SK-N-SH treated with all-trans-retinoic acid at 6 μM for 48 hours (cell line): ENCODE measurements at regions not wholly inside any gene's neighbourhood (a gene's known extent, or its start where the extent isn't known, plus 50 kb on each side); places are given as distances from the start of the nearest gene placed in this dataset.
A peak's percentile ranks its signal among the peaks of the same experiment; 100 is the strongest.

Experiments
- ATAC-seq: fragments of 200-7000 bp; cut with Tn5 transposase; 3 replicates; pipeline ENCODE4 v1.9.1; 2020; ENCODE audit warnings: mild to moderate bottlenecking, moderate library complexity
- ARNTL ChIP-seq: fragments of 450-650 bp; formaldehyde crosslinking; IDR thresholded peaks from 2 replicates; pipeline ENCODE4 v1.5.0; 2020; ENCODE audit warnings: low read depth, mild to moderate bottlenecking, moderate library complexity, borderline replicate concordance
- BACH2 ChIP-seq: fragments of 250-450 bp; sonication (Bioruptor Pico); IDR thresholded peaks from 2 replicates; pipeline ENCODE4 v1.9.0; 2021; ENCODE audit warnings: mild to moderate bottlenecking, borderline replicate concordance
- CSDC2 ChIP-seq: fragments of 250-450 bp; sonication (Bioruptor Pico); IDR thresholded peaks from 2 replicates; pipeline ENCODE4 v1.5.0; 2020; ENCODE audit warnings: mild to moderate bottlenecking, moderate library complexity
- ESRRG ChIP-seq: fragments of 250-450 bp; sonication (Bioruptor Pico); IDR thresholded peaks from 2 replicates; pipeline ENCODE4 v1.6.1; 2021; ENCODE audit warnings: mild to moderate bottlenecking
- ISL1 ChIP-seq: fragments of 250-450 bp; sonication (Bioruptor Pico); IDR thresholded peaks from 2 replicates; pipeline ENCODE4 v2.1.2; 2022; ENCODE audit warnings: mild to moderate bottlenecking, moderate library complexity
- OSR1 ChIP-seq: fragments of 250-450 bp; sonication (Bioruptor Pico); IDR thresholded peaks from 2 replicates; pipeline ENCODE4 v1.8.0; 2022; ENCODE audit warnings: moderate library complexity, mild to moderate bottlenecking, inconsistent platforms
- PPARA ChIP-seq: fragments of 250-450 bp; sonication (Bioruptor Pico); IDR thresholded peaks from 2 replicates; pipeline ENCODE4 v1.5.0; 2020; ENCODE audit warnings: mild to moderate bottlenecking, borderline replicate concordance
- RARB ChIP-seq: fragments of 250-450 bp; sonication (Bioruptor Pico); IDR thresholded peaks from 2 replicates; pipeline ENCODE4 v1.8.0; 2021; ENCODE audit warnings: mild to moderate bottlenecking, moderate library complexity
- TCF4 ChIP-seq: fragments of 250-450 bp; sonication (Bioruptor Pico); IDR thresholded peaks from 2 replicates; pipeline ENCODE4 v1.8.0; 2021; ENCODE audit warnings: mild to moderate bottlenecking, moderate library complexity, borderline replicate concordance
- TOX ChIP-seq: fragments of 250-450 bp; sonication (Bioruptor Pico); IDR thresholded peaks from 2 replicates; pipeline ENCODE4 v1.8.0; 2021; ENCODE audit warnings: mild to moderate bottlenecking, moderate library complexity, borderline replicate concordance
- ZFP30 ChIP-seq: fragments of 450-650 bp; formaldehyde crosslinking; IDR thresholded peaks from 2 replicates; pipeline ENCODE4 v1.5.0; 2022; ENCODE audit warnings: mild to moderate bottlenecking, moderate library complexity
- ZNF70 ChIP-seq: fragments of 450-650 bp; formaldehyde crosslinking; IDR thresholded peaks from 2 replicates; pipeline ENCODE4 v1.5.0; 2020; ENCODE audit warnings: mild to moderate bottlenecking, moderate library complexity
- ZNF8 ChIP-seq: fragments of 450-650 bp; formaldehyde crosslinking; IDR thresholded peaks from 2 replicates; pipeline ENCODE4 v1.5.0; 2020; ENCODE audit warnings: mild to moderate bottlenecking, moderate library complexity
- TF ChIP-seq, protein P1 (sequence below): fragments of 250-450 bp; sonication (Bioruptor Pico); IDR thresholded peaks from 2 replicates; pipeline ENCODE4 v1.5.0; 2020; ENCODE audit warnings: mild to moderate bottlenecking, moderate library complexity
- TF ChIP-seq, protein P2 (sequence below): fragments of 250-450 bp; sonication (Bioruptor Pico); IDR thresholded peaks from 2 replicates; pipeline ENCODE4 v1.5.1; 2020; ENCODE audit warnings: low read depth, mild to moderate bottlenecking, moderate library complexity
- TF ChIP-seq, protein P3 (sequence below): fragments of 250-450 bp; sonication (Bioruptor Pico); IDR thresholded peaks from 2 replicates; pipeline ENCODE4 v1.8.0; 2021; ENCODE audit warnings: low read depth, mild to moderate bottlenecking, moderate library complexity, borderline replicate concordance
- TF ChIP-seq, protein P4 (sequence below): fragments of 250-450 bp; sonication (Bioruptor Pico); IDR thresholded peaks from 2 replicates; pipeline ENCODE4 v1.5.1; 2021; ENCODE audit warnings: mild to moderate bottlenecking, moderate library complexity
- TF ChIP-seq, protein P5 (sequence below): fragments of 250-450 bp; sonication (Bioruptor Pico); IDR thresholded peaks from 2 replicates; pipeline ENCODE4 v1.8.0; 2020; ENCODE audit warnings: mild to moderate bottlenecking, moderate library complexity, borderline replicate concordance

DNA sequence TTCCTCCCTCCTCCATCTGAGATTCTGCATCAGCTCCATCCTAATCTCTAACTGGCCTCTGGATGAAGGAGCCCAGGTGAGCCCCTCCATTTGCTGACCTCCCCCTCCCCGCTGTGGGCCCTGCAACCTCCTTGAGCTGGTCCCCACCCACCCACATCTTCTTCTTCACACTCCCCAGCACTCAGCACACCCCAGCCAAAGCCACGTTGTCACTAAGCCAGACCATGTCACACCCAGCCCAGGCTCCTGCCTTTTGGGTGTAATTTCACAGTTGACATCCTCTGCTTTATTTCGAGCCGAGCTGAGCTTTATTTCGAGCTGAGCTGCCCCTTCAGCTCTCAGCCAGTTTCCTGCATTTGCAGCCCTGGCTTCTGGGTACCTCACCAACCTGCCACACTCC lies 282.7 kb upstream of the TNRC6C start (continued):
- TF ChIP-seq, protein P1, sequence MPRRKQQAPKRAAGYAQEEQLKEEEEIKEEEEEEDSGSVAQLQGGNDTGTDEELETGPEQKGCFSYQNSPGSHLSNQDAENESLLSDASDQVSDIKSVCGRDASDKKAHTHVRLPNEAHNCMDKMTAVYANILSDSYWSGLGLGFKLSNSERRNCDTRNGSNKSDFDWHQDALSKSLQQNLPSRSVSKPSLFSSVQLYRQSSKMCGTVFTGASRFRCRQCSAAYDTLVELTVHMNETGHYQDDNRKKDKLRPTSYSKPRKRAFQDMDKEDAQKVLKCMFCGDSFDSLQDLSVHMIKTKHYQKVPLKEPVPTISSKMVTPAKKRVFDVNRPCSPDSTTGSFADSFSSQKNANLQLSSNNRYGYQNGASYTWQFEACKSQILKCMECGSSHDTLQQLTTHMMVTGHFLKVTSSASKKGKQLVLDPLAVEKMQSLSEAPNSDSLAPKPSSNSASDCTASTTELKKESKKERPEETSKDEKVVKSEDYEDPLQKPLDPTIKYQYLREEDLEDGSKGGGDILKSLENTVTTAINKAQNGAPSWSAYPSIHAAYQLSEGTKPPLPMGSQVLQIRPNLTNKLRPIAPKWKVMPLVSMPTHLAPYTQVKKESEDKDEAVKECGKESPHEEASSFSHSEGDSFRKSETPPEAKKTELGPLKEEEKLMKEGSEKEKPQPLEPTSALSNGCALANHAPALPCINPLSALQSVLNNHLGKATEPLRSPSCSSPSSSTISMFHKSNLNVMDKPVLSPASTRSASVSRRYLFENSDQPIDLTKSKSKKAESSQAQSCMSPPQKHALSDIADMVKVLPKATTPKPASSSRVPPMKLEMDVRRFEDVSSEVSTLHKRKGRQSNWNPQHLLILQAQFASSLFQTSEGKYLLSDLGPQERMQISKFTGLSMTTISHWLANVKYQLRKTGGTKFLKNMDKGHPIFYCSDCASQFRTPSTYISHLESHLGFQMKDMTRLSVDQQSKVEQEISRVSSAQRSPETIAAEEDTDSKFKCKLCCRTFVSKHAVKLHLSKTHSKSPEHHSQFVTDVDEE (CRISPR knock-in tag), result no peak
- TF ChIP-seq TCF4 (no peak), ISL1 (CRISPR knock-in tag) (no peak), RARB (CRISPR knock-in tag) (no peak), ZNF70 (no peak)
- TF ChIP-seq, protein P2, sequence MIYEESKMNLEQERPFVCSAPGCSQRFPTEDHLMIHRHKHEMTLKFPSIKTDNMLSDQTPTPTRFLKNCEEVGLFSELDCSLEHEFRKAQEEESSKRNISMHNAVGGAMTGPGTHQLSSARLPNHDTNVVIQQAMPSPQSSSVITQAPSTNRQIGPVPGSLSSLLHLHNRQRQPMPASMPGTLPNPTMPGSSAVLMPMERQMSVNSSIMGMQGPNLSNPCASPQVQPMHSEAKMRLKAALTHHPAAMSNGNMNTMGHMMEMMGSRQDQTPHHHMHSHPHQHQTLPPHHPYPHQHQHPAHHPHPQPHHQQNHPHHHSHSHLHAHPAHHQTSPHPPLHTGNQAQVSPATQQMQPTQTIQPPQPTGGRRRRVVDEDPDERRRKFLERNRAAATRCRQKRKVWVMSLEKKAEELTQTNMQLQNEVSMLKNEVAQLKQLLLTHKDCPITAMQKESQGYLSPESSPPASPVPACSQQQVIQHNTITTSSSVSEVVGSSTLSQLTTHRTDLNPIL (CRISPR knock-in tag), result no peak
- TF ChIP-seq, all 23 proteins: peak for 0

DNA sequence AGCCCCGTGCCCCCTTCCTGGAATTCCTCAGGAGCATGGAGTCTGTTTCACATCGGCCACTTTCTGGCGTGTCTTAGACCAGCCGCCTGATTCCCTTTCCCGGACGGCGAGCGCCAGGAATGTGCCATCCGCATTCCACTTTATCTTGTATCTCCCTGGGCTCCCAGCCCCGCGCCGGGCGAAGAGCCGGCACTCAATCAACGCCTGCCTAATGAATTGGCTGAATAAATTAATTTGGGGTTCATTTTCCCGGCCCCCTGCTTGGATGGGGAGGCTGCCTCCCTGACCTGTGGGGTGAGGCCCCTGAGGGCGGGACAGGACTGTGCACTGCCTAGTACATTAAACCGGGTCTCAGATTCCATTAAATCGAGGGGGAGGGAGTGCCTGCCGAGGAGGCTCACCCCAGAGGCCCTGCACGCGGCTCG lies 282.3 kb upstream of the TNRC6C start:
- peak; percentile 72 for ATAC-seq
- TF ChIP-seq BACH2 (CRISPR knock-in tag), result no peak
- no peak for TF ChIP-seq CSDC2 (CRISPR knock-in tag)
- TF ChIP-seq ZFP30, result no peak
- TF ChIP-seq ARNTL (CRISPR knock-in tag), result no peak
- TF ChIP-seq, protein P2 (CRISPR knock-in tag), result no peak
- TF ChIP-seq TCF4, result no peak
- no peak for TF ChIP-seq TOX (CRISPR knock-in tag)
- no peak for TF ChIP-seq ZNF8 (CRISPR knock-in tag)
- TF ChIP-seq, protein P3, sequence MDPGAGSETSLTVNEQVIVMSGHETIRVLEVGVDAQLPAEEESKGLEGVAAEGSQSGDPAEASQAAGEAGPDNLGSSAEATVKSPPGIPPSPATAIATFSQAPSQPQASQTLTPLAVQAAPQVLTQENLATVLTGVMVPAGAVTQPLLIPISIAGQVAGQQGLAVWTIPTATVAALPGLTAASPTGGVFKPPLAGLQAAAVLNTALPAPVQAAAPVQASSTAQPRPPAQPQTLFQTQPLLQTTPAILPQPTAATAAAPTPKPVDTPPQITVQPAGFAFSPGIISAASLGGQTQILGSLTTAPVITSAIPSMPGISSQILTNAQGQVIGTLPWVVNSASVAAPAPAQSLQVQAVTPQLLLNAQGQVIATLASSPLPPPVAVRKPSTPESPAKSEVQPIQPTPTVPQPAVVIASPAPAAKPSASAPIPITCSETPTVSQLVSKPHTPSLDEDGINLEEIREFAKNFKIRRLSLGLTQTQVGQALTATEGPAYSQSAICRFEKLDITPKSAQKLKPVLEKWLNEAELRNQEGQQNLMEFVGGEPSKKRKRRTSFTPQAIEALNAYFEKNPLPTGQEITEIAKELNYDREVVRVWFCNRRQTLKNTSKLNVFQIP, result no peak
- no peak for TF ChIP-seq ESRRG
- no peak for TF ChIP-seq PPARA (CRISPR knock-in tag)
- TF ChIP-seq OSR1, result no peak
- TF ChIP-seq, protein P1 (CRISPR knock-in tag), result no peak
- TF ChIP-seq, protein P4, sequence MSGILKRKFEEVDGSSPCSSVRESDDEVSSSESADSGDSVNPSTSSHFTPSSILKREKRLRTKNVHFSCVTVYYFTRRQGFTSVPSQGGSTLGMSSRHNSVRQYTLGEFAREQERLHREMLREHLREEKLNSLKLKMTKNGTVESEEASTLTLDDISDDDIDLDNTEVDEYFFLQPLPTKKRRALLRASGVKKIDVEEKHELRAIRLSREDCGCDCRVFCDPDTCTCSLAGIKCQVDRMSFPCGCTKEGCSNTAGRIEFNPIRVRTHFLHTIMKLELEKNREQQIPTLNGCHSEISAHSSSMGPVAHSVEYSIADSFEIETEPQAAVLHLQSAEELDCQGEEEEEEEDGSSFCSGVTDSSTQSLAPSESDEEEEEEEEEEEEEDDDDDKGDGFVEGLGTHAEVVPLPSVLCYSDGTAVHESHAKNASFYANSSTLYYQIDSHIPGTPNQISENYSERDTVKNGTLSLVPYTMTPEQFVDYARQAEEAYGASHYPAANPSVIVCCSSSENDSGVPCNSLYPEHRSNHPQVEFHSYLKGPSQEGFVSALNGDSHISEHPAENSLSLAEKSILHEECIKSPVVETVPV (CRISPR knock-in tag), result no peak

DNA sequence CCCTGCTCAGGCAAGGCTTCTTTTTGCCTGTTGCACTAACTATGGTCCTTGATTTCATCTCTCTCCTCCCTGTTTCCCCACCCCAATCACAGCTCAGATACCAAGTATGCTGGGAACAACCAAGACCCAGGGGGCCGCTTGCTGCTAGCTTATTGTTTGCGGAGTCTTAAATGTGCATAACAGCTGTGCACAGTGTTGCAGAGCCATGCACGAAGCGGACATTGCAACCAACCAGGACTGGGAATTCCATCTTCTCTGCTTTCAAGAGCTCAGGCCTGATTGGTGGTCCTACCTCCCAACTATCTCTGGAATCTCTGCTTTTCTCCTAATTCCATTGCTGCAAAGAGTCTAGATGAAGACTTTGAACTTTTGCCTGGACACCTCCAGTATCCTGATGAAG lies 281.3 kb upstream of the TNRC6C start:
- no peak for TF ChIP-seq ESRRG
- no peak for ATAC-seq

DNA sequence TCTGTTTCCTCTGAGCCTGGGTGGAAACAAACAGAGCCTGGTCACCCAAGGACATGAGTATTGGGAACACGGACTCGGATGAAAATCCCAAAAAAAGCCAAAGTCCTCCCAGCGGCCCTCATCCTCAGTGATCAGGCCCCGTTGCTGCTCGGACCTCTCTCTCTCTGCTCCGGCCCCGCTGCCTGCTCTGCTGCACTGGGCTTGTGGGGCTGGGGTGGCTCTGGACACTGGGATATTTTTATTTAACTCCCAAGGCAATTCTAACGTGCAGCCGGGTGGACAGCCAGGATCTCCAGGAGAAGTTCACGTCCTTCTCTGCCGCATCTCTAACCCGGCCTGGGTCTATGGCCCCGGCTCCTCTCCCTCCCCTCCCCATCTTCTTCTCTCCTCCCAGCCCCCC lies 280.9 kb upstream of the TNRC6C start:
- ATAC-seq, result no peak
- TF ChIP-seq, protein P5, sequence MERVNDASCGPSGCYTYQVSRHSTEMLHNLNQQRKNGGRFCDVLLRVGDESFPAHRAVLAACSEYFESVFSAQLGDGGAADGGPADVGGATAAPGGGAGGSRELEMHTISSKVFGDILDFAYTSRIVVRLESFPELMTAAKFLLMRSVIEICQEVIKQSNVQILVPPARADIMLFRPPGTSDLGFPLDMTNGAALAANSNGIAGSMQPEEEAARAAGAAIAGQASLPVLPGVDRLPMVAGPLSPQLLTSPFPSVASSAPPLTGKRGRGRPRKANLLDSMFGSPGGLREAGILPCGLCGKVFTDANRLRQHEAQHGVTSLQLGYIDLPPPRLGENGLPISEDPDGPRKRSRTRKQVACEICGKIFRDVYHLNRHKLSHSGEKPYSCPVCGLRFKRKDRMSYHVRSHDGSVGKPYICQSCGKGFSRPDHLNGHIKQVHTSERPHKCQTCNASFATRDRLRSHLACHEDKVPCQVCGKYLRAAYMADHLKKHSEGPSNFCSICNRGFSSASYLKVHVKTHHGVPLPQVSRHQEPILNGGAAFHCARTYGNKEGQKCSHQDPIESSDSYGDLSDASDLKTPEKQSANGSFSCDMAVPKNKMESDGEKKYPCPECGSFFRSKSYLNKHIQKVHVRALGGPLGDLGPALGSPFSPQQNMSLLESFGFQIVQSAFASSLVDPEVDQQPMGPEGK (CRISPR knock-in tag), result no peak
- TF ChIP-seq TCF4, result no peak
- TF ChIP-seq, protein P2 (CRISPR knock-in tag), result no peak
- TF ChIP-seq ZNF70, result no peak
- no peak for TF ChIP-seq RARB (CRISPR knock-in tag)
- no peak for TF ChIP-seq TOX (CRISPR knock-in tag)
- TF ChIP-seq ZFP30, result no peak
